ENCODE measurements at regions not wholly inside any gene's neighbourhood (a gene's known extent, or its start where the extent isn't known, plus 50 kb on each side); places are given as distances from the start of the nearest gene placed in this dataset.

DNA sequence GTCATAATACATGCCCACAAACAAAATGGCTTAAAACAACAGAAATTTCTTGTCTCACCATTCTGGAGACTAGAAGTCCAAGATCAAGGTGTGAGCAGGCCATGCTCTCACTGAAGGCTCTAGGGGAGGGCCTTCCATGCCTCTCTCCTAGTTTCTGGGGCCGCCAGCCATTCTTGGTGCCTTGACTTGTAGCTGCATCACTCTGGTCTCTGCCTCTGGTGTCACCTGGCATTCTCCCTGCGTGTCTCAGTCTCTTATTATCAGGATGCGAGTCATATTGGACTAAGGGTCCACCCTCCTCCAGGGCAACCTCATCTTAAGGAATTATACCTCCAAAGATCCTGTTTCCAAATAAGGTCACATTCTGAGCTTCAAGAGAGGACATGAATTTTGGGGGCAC lies 76.1 kb downstream of the KCNF1 start (continued):
- TF ChIP-seq, protein P1, sequence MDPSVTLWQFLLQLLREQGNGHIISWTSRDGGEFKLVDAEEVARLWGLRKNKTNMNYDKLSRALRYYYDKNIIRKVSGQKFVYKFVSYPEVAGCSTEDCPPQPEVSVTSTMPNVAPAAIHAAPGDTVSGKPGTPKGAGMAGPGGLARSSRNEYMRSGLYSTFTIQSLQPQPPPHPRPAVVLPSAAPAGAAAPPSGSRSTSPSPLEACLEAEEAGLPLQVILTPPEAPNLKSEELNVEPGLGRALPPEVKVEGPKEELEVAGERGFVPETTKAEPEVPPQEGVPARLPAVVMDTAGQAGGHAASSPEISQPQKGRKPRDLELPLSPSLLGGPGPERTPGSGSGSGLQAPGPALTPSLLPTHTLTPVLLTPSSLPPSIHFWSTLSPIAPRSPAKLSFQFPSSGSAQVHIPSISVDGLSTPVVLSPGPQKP (IDR thresholded peaks at IDR 0.05; ENCODE audit: low read depth, low read length) = no peak
- TF ChIP-seq RARB (CRISPR knock-in tag; IDR thresholded peaks at IDR 0.05) = no peak
- no peak for TF ChIP-seq CBX8 (IDR thresholded peaks at IDR 0.05)
- TF ChIP-seq NPAS2 (CRISPR knock-in tag; IDR thresholded peaks at IDR 0.05; ENCODE audit: borderline replicate concordance) = no peak
- no peak for TF ChIP-seq JUN (IDR thresholded peaks at IDR 0.05)

DNA sequence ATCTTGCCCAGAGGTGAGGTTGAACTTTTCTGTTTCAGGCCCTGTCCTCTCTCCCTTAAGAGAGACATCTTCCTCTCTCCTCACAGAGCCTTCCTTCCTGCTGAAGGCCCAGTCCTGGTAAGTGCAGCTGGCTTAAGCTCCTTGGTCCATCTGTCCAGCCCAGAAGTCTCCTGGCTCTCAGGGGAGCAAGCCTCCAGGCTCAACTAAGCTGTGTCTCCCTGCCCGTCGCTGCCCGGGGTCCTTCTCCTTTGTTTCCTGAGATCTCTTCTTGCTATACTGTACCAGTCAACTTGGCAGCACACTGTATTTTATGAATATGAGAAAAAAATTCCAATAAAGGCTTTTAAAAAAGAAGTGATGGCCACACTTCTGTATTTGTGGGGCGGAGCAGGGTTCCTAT lies 77.4 kb downstream of the KCNF1 start:
- H3K4me1 ChIP-seq = no peaks in the 10 kb centered on the region
- TF ChIP-seq NR3C1 (IDR thresholded peaks at IDR 0.05) (no peak), HDAC2 (IDR thresholded peaks at IDR 0.05) (no peak), MAZ (IDR thresholded peaks at IDR 0.05; ENCODE audit: borderline replicate concordance, low read depth, low read length) (no peak), MYC (IDR thresholded peaks at IDR 0.05; ENCODE audit: borderline replicate concordance, low read length) (no peak), ZC3H11A (IDR thresholded peaks at IDR 0.05) (no peak), EP300 (IDR thresholded peaks at IDR 0.05) (no peak), NPAS2 (CRISPR knock-in tag; IDR thresholded peaks at IDR 0.05; ENCODE audit: borderline replicate concordance) (no peak)
- POLR2A ChIA-PET = no interaction called here
- ATAC-seq = no peak
- CTCF ChIA-PET = interaction anchor here (1.0 to 1.4 kb wide), 2 partner anchors 135 to 143 kb away, joined by 3 read pairs; a partner anchor contains a TSS
- no peak for DNase-seq (ENCODE audit: low read depth in 1 of 2, low spot score in 1 of 2)
- 94% methylated on average over 4 of the region's 4 CpGs for WGBS (ENCODE audit: missing lambda C conversion rate)
- no peaks in the 10 kb centered on the region for H3K9me3 ChIP-seq
- no peak for FAIRE-seq
- H3K27ac ChIP-seq = no peak overlapping the region
- no peak overlapping the region for H3K4me2 ChIP-seq
- H3K4me3 ChIP-seq = no peak overlapping the region

DNA sequence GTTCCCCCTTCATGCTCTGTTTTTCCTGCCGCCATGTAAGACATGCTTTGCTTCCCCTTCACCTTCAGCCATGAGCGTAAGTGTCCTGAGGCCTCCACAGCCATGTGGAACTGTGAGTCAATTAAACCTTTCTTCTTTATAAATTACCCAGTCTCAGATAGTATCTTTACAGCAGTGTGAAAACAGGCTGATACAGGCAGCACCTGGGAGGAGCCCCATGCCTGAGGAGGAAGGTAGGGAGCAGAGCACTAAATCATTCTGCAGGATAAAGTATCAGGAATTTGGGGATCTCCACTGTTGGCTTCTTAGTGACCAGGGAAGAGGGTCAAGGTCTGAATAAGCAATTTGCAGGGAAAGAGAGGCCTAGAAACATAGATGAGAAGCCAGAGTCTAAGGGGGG lies 78.0 kb downstream of the KCNF1 start:
- FAIRE-seq (no peak), DNase-seq (ENCODE audit: low read depth in 1 of 2, low spot score in 1 of 2) (no peak), ATAC-seq (no peak)
- Histone ChIP-seq H3K4me3 (no peak overlapping the region), H3K4me2 (no peak overlapping the region), H3K9me3 (no peaks in the 10 kb centered on the region), H3K4me1 (no peaks in the 10 kb centered on the region), H3K27ac (no peak overlapping the region)
- 96% methylated on average over 2 of the region's 2 CpGs for WGBS (ENCODE audit: missing lambda C conversion rate)
- ChIA-PET POLR2A (no interaction called here), CTCF (interaction anchor here (1.0 kb wide), 1 partner anchor 16 kb away, joined by 4 read pairs; no protein-coding TSS in a partner anchor)
- TF ChIP-seq HEYL (CRISPR knock-in tag; IDR thresholded peaks at IDR 0.05) = no peak
- TF ChIP-seq KDM1A (IDR thresholded peaks at IDR 0.05; ENCODE audit: low read depth) = no peak
- no peak for TF ChIP-seq PHF8 (IDR thresholded peaks at IDR 0.05; ENCODE audit: borderline replicate concordance, low read depth)
- no peak for TF ChIP-seq NR3C1 (IDR thresholded peaks at IDR 0.05)
- TF ChIP-seq, protein P2, sequence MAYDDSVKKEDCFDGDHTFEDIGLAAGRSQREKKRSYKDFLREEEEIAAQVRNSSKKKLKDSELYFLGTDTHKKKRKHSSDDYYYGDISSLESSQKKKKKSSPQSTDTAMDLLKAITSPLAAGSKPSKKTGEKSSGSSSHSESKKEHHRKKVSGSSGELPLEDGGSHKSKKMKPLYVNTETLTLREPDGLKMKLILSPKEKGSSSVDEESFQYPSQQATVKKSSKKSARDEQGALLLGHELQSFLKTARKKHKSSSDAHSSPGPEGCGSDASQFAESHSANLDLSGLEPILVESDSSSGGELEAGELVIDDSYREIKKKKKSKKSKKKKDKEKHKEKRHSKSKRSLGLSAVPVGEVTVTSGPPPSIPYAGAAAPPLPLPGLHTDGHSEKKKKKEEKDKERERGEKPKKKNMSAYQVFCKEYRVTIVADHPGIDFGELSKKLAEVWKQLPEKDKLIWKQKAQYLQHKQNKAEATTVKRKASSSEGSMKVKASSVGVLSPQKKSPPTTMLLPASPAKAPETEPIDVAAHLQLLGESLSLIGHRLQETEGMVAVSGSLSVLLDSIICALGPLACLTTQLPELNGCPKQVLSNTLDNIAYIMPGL (CRISPR knock-in tag; IDR thresholded peaks at IDR 0.05; ENCODE audit: borderline replicate concordance) = no peak
- TF ChIP-seq, protein P3, sequence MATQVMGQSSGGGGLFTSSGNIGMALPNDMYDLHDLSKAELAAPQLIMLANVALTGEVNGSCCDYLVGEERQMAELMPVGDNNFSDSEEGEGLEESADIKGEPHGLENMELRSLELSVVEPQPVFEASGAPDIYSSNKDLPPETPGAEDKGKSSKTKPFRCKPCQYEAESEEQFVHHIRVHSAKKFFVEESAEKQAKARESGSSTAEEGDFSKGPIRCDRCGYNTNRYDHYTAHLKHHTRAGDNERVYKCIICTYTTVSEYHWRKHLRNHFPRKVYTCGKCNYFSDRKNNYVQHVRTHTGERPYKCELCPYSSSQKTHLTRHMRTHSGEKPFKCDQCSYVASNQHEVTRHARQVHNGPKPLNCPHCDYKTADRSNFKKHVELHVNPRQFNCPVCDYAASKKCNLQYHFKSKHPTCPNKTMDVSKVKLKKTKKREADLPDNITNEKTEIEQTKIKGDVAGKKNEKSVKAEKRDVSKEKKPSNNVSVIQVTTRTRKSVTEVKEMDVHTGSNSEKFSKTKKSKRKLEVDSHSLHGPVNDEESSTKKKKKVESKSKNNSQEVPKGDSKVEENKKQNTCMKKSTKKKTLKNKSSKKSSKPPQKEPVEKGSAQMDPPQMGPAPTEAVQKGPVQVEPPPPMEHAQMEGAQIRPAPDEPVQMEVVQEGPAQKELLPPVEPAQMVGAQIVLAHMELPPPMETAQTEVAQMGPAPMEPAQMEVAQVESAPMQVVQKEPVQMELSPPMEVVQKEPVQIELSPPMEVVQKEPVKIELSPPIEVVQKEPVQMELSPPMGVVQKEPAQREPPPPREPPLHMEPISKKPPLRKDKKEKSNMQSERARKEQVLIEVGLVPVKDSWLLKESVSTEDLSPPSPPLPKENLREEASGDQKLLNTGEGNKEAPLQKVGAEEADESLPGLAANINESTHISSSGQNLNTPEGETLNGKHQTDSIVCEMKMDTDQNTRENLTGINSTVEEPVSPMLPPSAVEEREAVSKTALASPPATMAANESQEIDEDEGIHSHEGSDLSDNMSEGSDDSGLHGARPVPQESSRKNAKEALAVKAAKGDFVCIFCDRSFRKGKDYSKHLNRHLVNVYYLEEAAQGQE (IDR thresholded peaks at IDR 0.05) = no peak
- no peak for TF ChIP-seq TP53 (CRISPR knock-in tag; IDR thresholded peaks at IDR 0.05)
- TF ChIP-seq, protein P4, sequence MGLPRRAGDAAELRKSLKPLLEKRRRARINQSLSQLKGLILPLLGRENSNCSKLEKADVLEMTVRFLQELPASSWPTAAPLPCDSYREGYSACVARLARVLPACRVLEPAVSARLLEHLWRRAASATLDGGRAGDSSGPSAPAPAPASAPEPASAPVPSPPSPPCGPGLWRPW (IDR thresholded peaks at IDR 0.05) = no peak
- TF ChIP-seq RAD21 (conservative IDR thresholded peaks at IDR 0.05 in 1 of 2, IDR thresholded peaks at IDR 0.05 in 1 of 2) = no peak
- TF ChIP-seq ZNF302 (CRISPR knock-in tag; IDR thresholded peaks at IDR 0.05) = no peak
- TF ChIP-seq RNF2 (IDR thresholded peaks at IDR 0.05; ENCODE audit: borderline replicate concordance, low read depth) = no peak
- no peak for TF ChIP-seq RCOR1 (IDR thresholded peaks at IDR 0.05; ENCODE audit: low read depth, low read length)
- TF ChIP-seq EHMT2 (IDR thresholded peaks at IDR 0.05; ENCODE audit: low read depth) = no peak
- TF ChIP-seq HOXB5 (CRISPR knock-in tag; IDR thresholded peaks at IDR 0.05) = no peak
- TF ChIP-seq, protein P5, sequence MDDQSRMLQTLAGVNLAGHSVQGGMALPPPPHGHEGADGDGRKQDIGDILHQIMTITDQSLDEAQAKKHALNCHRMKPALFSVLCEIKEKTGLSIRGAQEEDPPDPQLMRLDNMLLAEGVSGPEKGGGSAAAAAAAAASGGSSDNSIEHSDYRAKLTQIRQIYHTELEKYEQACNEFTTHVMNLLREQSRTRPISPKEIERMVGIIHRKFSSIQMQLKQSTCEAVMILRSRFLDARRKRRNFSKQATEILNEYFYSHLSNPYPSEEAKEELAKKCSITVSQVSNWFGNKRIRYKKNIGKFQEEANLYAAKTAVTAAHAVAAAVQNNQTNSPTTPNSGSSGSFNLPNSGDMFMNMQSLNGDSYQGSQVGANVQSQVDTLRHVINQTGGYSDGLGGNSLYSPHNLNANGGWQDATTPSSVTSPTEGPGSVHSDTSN (IDR thresholded peaks at IDR 0.05) = no peak
- TF ChIP-seq MAZ (IDR thresholded peaks at IDR 0.05; ENCODE audit: borderline replicate concordance, low read depth, low read length) = no peak
- no peak for TF ChIP-seq NFE2L2 (conservative IDR thresholded peaks at IDR 0.05; ENCODE audit: low read length)
- no peak for TF ChIP-seq RFX5 (IDR thresholded peaks at IDR 0.05)
- no peak for TF ChIP-seq KDM5A (IDR thresholded peaks at IDR 0.05)
- TF ChIP-seq MYC (IDR thresholded peaks at IDR 0.05; ENCODE audit: borderline replicate concordance, low read length) = no peak

Data from A549 (cell line).